ENCODE measurements at regions not wholly inside any gene's neighbourhood (a gene's known extent, or its start where the extent isn't known, plus 50 kb on each side); places are given as distances from the start of the nearest gene placed in this dataset.

DNA sequence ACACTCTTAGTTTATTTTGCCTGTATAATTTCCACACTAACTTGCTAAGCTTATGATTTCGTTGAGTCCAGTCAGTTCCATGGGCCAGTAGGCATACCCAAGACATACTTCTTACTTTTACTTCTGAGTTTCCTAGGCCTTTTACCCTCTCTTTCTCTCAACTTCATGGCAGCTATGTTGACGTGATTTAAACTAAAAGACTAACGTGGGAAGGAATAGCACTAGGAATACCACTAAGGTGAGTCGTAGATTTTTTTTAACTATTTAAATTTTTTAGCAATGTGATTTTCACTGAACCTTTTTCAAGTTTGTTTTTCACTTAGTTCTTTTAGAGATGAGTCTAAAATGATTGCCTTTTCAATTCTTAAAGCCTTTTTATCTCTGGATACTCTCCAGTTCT lies 793.5 kb upstream of the NOVA1 start:
- H3K27ac Mint-ChIP-seq (ENCODE audit: unreplicated experiment): no peak overlapping the region
- H3K4me1 Mint-ChIP-seq (ENCODE audit: low read depth, unreplicated experiment): no peaks in the 10 kb centered on the region
- TF ChIP-seq, protein P1, sequence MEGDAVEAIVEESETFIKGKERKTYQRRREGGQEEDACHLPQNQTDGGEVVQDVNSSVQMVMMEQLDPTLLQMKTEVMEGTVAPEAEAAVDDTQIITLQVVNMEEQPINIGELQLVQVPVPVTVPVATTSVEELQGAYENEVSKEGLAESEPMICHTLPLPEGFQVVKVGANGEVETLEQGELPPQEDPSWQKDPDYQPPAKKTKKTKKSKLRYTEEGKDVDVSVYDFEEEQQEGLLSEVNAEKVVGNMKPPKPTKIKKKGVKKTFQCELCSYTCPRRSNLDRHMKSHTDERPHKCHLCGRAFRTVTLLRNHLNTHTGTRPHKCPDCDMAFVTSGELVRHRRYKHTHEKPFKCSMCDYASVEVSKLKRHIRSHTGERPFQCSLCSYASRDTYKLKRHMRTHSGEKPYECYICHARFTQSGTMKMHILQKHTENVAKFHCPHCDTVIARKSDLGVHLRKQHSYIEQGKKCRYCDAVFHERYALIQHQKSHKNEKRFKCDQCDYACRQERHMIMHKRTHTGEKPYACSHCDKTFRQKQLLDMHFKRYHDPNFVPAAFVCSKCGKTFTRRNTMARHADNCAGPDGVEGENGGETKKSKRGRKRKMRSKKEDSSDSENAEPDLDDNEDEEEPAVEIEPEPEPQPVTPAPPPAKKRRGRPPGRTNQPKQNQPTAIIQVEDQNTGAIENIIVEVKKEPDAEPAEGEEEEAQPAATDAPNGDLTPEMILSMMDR (IDR thresholded peaks at IDR 0.05; ENCODE audit: insufficient read depth in 1 of 2, low read depth in 1 of 2, low read length in 1 of 2, severe bottlenecking in 1 of 2, unreplicated experiment in 1 of 2): no peak
- no peaks in the 10 kb centered on the region for H3K27me3 Mint-ChIP-seq (ENCODE audit: insufficient read depth, unreplicated experiment)
- Histone ChIP-seq H3K36me3 (ENCODE audit: control insufficient read depth, insufficient read depth, low read length) (no peaks in the 10 kb centered on the region), H3K4me3 (ENCODE audit: low read depth, low read length) (no peak overlapping the region), H3K9me3 (no peaks in the 10 kb centered on the region), H3K27me3 (replicated peaks; ENCODE audit: control insufficient read depth, insufficient read depth, low read length) (no peaks in the 10 kb centered on the region), H3K4me1 (no peaks in the 10 kb centered on the region)
- POLR2A ChIA-PET: no interaction called here
- no peaks in the 10 kb centered on the region for H3K36me3 Mint-ChIP-seq (ENCODE audit: insufficient read depth, unreplicated experiment)
- no TSS peak for BruUV-seq (replicated peaks)
- no peak for DNase-seq
- intact Hi-C loops (cut with micrococcal nuclease; ENCODE audit: unreplicated experiment): no loop called here
- no peak overlapping the region for H3K4me3 Mint-ChIP-seq (ENCODE audit: unreplicated experiment)
- CTCF ChIA-PET: no interaction called here
- H3K9me3 Mint-ChIP-seq (ENCODE audit: unreplicated experiment): no peaks in the 10 kb centered on the region

DNA sequence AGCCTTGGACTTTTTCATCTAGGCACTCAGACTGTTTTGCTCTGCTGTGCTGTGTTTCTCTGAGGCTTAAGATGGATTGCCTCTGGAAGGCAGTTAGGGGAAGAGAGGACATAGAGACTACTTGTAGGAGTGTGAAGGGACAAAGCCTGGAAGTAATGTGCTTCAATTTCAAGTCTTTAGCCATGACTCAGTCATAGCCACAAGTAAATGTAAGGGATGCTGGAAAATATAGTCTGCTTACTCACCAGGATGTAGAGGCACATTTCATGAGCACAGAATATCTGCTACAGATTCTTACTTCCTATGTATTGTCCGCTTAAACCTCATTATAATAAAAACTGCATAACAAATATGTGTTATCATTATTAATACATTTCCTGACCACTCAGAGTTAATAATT lies 794.3 kb upstream of the NOVA1 start:
- BruUV-seq (replicated peaks): no TSS peak
- Histone ChIP-seq H3K27me3 (replicated peaks; ENCODE audit: control insufficient read depth, insufficient read depth, low read length) (no peaks in the 10 kb centered on the region), H3K36me3 (ENCODE audit: control insufficient read depth, insufficient read depth, low read length) (no peaks in the 10 kb centered on the region), H3K4me1 (no peaks in the 10 kb centered on the region), H3K9me3 (no peaks in the 10 kb centered on the region), H3K4me3 (ENCODE audit: low read depth, low read length) (no peak overlapping the region)
- Mint-ChIP-seq H3K9me3 (ENCODE audit: unreplicated experiment) (no peaks in the 10 kb centered on the region), H3K27me3 (ENCODE audit: insufficient read depth, unreplicated experiment) (no peaks in the 10 kb centered on the region), H3K36me3 (ENCODE audit: insufficient read depth, unreplicated experiment) (no peaks in the 10 kb centered on the region), H3K4me3 (ENCODE audit: unreplicated experiment) (no peak overlapping the region), H3K4me1 (ENCODE audit: low read depth, unreplicated experiment) (no peaks in the 10 kb centered on the region), H3K27ac (ENCODE audit: unreplicated experiment) (no peak overlapping the region)
- ChIA-PET CTCF (no interaction called here), POLR2A (no interaction called here)
- DNase-seq: no peak
- intact Hi-C loops (cut with micrococcal nuclease; ENCODE audit: unreplicated experiment): no loop called here
- TF ChIP-seq, protein P1 (IDR thresholded peaks at IDR 0.05; ENCODE audit: insufficient read depth in 1 of 2, low read depth in 1 of 2, low read length in 1 of 2, severe bottlenecking in 1 of 2, unreplicated experiment in 1 of 2): no peak

DNA sequence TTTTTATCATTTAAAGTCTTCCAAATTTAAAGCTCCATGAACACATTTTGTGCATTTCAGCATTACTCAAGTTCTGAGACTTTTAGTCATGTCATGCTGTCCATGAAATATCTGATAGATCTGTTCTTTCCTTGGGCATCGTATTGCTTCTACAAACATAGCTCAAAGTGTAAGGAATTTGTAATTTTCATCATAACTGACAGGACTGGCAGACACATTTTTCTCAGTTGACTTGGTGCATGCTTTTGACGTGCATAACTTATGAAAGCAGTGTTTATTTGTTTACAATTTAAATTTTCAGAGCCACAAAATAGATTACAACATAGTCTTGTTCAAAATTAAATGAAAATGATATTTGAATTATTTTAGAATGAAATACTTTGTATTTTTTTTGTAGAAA lies 812.1 kb upstream of the NOVA1 start:
- no TSS peak for BruUV-seq (replicated peaks)
- H3K9me3 Mint-ChIP-seq (ENCODE audit: unreplicated experiment): no peaks in the 10 kb centered on the region
- H3K27me3 ChIP-seq (replicated peaks; ENCODE audit: control insufficient read depth, insufficient read depth, low read length): no peaks in the 10 kb centered on the region
- H3K4me1 ChIP-seq: no peaks in the 10 kb centered on the region
- no peak for DNase-seq
- H3K27ac Mint-ChIP-seq (ENCODE audit: unreplicated experiment): no peak overlapping the region
- TF ChIP-seq, protein P1 (IDR thresholded peaks at IDR 0.05; ENCODE audit: insufficient read depth in 1 of 2, low read depth in 1 of 2, low read length in 1 of 2, severe bottlenecking in 1 of 2, unreplicated experiment in 1 of 2): no peak
- H3K27me3 Mint-ChIP-seq (ENCODE audit: insufficient read depth, unreplicated experiment): no peaks in the 10 kb centered on the region
- intact Hi-C loops (cut with micrococcal nuclease; ENCODE audit: unreplicated experiment): no loop called here
- H3K36me3 ChIP-seq (ENCODE audit: control insufficient read depth, insufficient read depth, low read length): no peaks in the 10 kb centered on the region
- POLR2A ChIA-PET: no interaction called here
- H3K4me1 Mint-ChIP-seq (ENCODE audit: low read depth, unreplicated experiment): no peaks in the 10 kb centered on the region
- no peaks in the 10 kb centered on the region for H3K36me3 Mint-ChIP-seq (ENCODE audit: insufficient read depth, unreplicated experiment)
- H3K4me3 Mint-ChIP-seq (ENCODE audit: unreplicated experiment): no peak overlapping the region
- no peaks in the 10 kb centered on the region for H3K9me3 ChIP-seq
- CTCF ChIA-PET: no interaction called here
- H3K4me3 ChIP-seq (ENCODE audit: low read depth, low read length): no peak overlapping the region

Measured in Caco-2 (cell line).